ENCODE measurements at regions not wholly inside any gene's neighbourhood (a gene's known extent, or its start where the extent isn't known, plus 50 kb on each side); places are given as distances from the start of the nearest gene placed in this dataset.

- TF ChIP-seq EZH2phosphoT487 (IDR thresholded peaks at IDR 0.05) = no peak
- TF ChIP-seq EZH2 (IDR thresholded peaks at IDR 0.05) = no peak
- no peak for TF ChIP-seq CTCF (IDR thresholded peaks at IDR 0.05)
- Histone ChIP-seq H3K36me3 (no peaks in the 10 kb centered on the region), H2AFZ (replicated peaks) (no peak overlapping the region), H3K27me3 (no peaks in the 10 kb centered on the region), H3K79me2 (ENCODE audit: low read depth) (no peaks in the 10 kb centered on the region), H3K4me3 (no peak overlapping the region), H3K27ac (no peak overlapping the region), H3K4me1 (peaks cover under 1% of the 10 kb centered on the region), H3K9me3 (ENCODE audit: low read depth) (no peaks in the 10 kb centered on the region), H3F3A (ENCODE audit: low read depth) (no peaks in the 10 kb centered on the region), H3K9ac (no peak overlapping the region), H4K20me1 (ENCODE audit: low read depth) (no peaks in the 10 kb centered on the region), H3K4me2 (no peak overlapping the region)
- Mint-ChIP-seq H3K4me3 (no peak overlapping the region), H3K27me3 (ENCODE audit: insufficient read depth, low read depth) (peaks cover 2% of the 10 kb centered on the region), H3K4me1 (peaks cover 5% of the 10 kb centered on the region), H3K9me3 (no peaks in the 10 kb centered on the region), H3K27ac (no peak overlapping the region), H3K36me3 (no peaks in the 10 kb centered on the region)
- no peak for DNase-seq (ENCODE audit: low spot score)
Observed at GRCh38 chr2:150919901-150920300, 341.8 kb downstream of the RBM43 start.

DNA sequence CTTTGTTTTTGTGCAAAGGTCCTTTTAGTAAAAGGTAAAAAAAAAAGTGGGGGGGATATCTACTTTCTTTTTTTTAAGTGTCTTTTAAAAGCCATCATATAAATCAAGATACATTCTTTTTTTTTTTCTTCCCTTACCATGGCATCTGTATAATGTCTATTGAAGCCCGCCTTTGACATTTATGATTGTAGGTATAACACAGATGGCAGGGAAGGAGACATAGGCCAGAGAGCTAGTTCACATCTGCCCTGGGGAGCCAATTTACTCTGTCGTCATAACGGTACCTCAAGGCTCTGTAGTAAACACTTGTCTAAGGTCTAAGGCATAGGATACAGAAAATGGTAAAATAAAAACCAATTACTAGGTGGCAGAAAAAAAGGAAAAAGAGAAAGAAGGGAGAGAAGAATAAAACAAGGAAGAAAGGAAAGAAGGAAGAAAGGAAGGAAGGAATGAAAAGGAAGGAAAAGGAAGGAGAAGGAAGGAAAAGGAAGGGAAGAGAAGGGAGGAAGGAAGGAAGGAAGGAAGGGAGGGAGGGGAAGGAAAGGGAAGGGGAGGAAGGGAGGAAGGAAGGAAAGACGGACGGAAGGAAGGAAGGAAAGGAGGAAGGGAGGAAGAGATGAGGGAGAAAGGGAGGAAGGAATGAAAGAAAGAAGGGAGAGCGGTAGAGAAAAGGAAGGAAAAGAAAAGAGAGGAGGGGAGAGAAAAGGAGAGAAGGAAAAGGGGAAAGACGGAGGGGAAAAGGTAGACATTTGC lies 343.5 kb downstream of the RBM43 start:
- Histone ChIP-seq H3K9ac (no peak overlapping the region), H3K36me3 (no peaks in the 10 kb centered on the region), H3K27ac (no peak overlapping the region), H3K9me3 (ENCODE audit: low read depth) (no peaks in the 10 kb centered on the region), H3K4me1 (no peaks in the 10 kb centered on the region), H3F3A (ENCODE audit: low read depth) (no peaks in the 10 kb centered on the region), H2AFZ (replicated peaks) (no peak overlapping the region), H3K27me3 (no peaks in the 10 kb centered on the region), H3K4me3 (no peak overlapping the region), H3K79me2 (ENCODE audit: low read depth) (no peaks in the 10 kb centered on the region), H4K20me1 (ENCODE audit: low read depth) (no peaks in the 10 kb centered on the region), H3K4me2 (no peak overlapping the region)
- Mint-ChIP-seq H3K4me1 (no peaks in the 10 kb centered on the region), H3K9me3 (peaks cover 3% of the 10 kb centered on the region), H3K36me3 (no peaks in the 10 kb centered on the region), H3K4me3 (no peak overlapping the region), H3K27me3 (ENCODE audit: insufficient read depth, low read depth) (peaks cover 4% of the 10 kb centered on the region), H3K27ac (no peak overlapping the region)
- TF ChIP-seq EZH2 (IDR thresholded peaks at IDR 0.05) (no peak), EZH2phosphoT487 (IDR thresholded peaks at IDR 0.05) (no peak), CTCF (IDR thresholded peaks at IDR 0.05) (no peak)
- no peak for DNase-seq (ENCODE audit: low spot score)

DNA sequence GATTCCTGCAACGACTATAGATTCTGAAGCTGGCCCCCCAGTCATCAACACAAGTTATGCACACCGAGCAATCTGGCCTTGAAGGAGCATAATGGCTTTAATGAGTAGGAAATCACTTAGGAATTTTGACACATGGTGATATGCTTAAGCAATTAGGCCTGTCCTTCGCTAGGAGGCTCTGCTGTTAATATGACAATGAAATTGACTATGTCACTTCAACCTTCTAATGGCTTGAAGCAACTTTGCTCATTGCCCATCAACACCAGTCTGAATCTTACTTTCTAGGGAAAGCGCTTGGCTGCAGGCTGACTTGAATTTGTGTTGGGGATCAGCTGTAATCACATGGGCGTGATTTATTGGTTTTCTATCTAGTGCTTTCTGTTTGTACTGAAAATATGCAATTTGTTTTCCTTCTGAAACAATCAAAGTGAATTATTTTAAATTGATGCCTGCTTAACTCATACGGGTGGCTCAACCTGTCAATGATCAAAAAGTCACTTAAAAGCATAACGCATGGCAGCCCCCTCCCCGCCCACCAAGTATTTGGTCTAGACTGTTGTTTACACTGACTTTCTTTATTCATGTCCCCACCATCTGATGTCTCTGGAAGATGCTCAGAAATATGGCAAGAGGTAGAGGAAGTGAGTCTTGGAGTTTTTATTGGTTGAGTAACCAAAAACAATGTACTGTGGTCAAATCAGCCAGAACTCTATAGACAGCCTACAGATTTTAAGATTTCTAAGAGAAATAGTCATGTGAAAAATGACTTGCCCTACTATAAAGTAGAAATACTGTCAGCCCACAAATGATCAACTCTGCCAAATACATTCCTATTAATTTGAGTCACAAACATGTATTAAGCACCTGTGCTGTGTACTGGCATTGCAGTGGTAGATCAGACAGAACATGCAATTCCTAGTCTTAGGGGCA lies 344.9 kb downstream of the RBM43 start:
- Histone ChIP-seq H3K9ac (no peak overlapping the region), H3K79me2 (ENCODE audit: low read depth) (no peaks in the 10 kb centered on the region), H3K4me3 (no peak overlapping the region), H3K36me3 (no peaks in the 10 kb centered on the region), H3F3A (ENCODE audit: low read depth) (no peaks in the 10 kb centered on the region), H4K20me1 (ENCODE audit: low read depth) (no peaks in the 10 kb centered on the region), H3K27ac (no peak overlapping the region), H3K27me3 (no peaks in the 10 kb centered on the region), H2AFZ (replicated peaks) (no peak overlapping the region), H3K4me1 (no peaks in the 10 kb centered on the region), H3K4me2 (no peak overlapping the region), H3K9me3 (ENCODE audit: low read depth) (no peaks in the 10 kb centered on the region)
- H3K27ac Mint-ChIP-seq = no peak overlapping the region
- peaks cover 4% of the 10 kb centered on the region for H3K4me1 Mint-ChIP-seq
- TF ChIP-seq CTCF (IDR thresholded peaks at IDR 0.05) (no peak), EZH2 (IDR thresholded peaks at IDR 0.05) (no peak), EZH2phosphoT487 (IDR thresholded peaks at IDR 0.05) (no peak)
- H3K9me3 Mint-ChIP-seq = peaks cover 3% of the 10 kb centered on the region
- peaks cover 4% of the 10 kb centered on the region for H3K27me3 Mint-ChIP-seq (ENCODE audit: insufficient read depth, low read depth)
- no peak overlapping the region for H3K4me3 Mint-ChIP-seq
- no peaks in the 10 kb centered on the region for H3K36me3 Mint-ChIP-seq
- no peak for DNase-seq (ENCODE audit: low spot score)
